ENCODE measurements at regions not wholly inside any gene's neighbourhood (a gene's known extent, or its start where the extent isn't known, plus 50 kb on each side); places are given as distances from the start of the nearest gene placed in this dataset.

GRCh38 chr6:130775411-130776012 lies 51.7 kb upstream of the SMLR1 start:
- in situ Hi-C loops (cut with MboI; ENCODE audit: low pct_unique_long_range_greater_than_20kb, low sequenced_read_pairs) = no loop called here

GRCh38 chr6:130776287-130776925 lies 50.8 kb upstream of the SMLR1 start:
- DNase-seq = peak; percentile 11
- in situ Hi-C loops (cut with MboI; ENCODE audit: low pct_unique_long_range_greater_than_20kb, low sequenced_read_pairs) = no loop called here

More at GRCh38 chr6:130775411-130776012, 51.7 kb upstream of the SMLR1 start:
- no peak for DNase-seq

Data from KBM-7 (cell line).